K562 (cell line): ENCODE measurements at regions not wholly inside any gene's neighbourhood (a gene's known extent, or its start where the extent isn't known, plus 50 kb on each side); places are given as distances from the start of the nearest gene placed in this dataset.

Experiments
- ATAC-seq: fragments of 200-7000 bp; cut with Tn5 transposase; 3 replicates; pipeline ENCODE4 v1.9.1; 2020; ENCODE audit warnings: moderate library complexity
- BruUV-seq: library from RNA; stranded (reverse); fragments of 400-500 nt; replicated peaks from 2 replicates; lab custom pipeline; 2021; lab: Mats Ljungman, UMichigan
- CTCF ChIA-PET: fragments of 300-600 bp; formaldehyde crosslinking; extraction: SDS; loops from one replicate; lab custom pipeline; 2021; ENCODE audit warnings: low intra/inter-chr PET ratio; lab: Yijun Ruan, JAX
- POLR2A ChIA-PET: fragments of 300-600, 350-650 bp; sonication (Branson Sonifier 250); formaldehyde crosslinking; extraction: SDS; loops from one replicate; lab custom pipeline; 2021; ENCODE audit warnings: antibody characterized with exemption, inconsistent platforms; lab: Yijun Ruan, JAX
- DNase-seq, 4 experiments: peaks; one replicate each; pipeline versions ENCODE4 v3.0.0 to v3.0.0-alpha.2; 2011 to 2018; ENCODE audit warnings: low spot score in 3 of 4, mixed read lengths in 3 of 4; ENCODE audit errors: extremely low read depth in 1 of 4
- FAIRE-seq: peaks from 2 replicates; lab custom pipeline; 2011; peaks lifted over from hg19 to GRCh38; lab: Jason Lieb, UNC
- H2AFZ ChIP-seq: 2 replicates; pipeline ENCODE4 v1.6.0; 2011; ENCODE audit warnings: low read depth, low read length, control low read depth, inconsistent platforms
- H3K27ac ChIP-seq: fragments of 200-600 bp; 3 replicates; pipeline ENCODE4 v1.8.0; 2011; ENCODE audit warnings: low read depth, mild to moderate bottlenecking, control low read depth, inconsistent platforms, low read length, moderate library complexity, mixed read lengths; ENCODE audit errors: extremely low read depth
- H3K27me3 ChIP-seq, 2 experiments: fragments of 300-600 bp in 1 of 2; 2 replicates in 1 of 2; 3 replicates in 1 of 2; pipeline versions ENCODE4 v1.6.0 to v1.8.0; 2011; ENCODE audit warnings: inconsistent platforms in 2 of 2, low read length in 2 of 2, mild to moderate bottlenecking in 1 of 2, mixed read lengths in 1 of 2, moderate library complexity in 1 of 2; ENCODE audit not compliant: control insufficient read depth in 2 of 2, insufficient read depth in 2 of 2
- H3K36me3 ChIP-seq: fragments of 300-600 bp; 3 replicates; pipeline ENCODE4 v1.8.0; 2011; ENCODE audit warnings: mild to moderate bottlenecking, low read length, inconsistent platforms; ENCODE audit not compliant: control insufficient read depth, insufficient read depth
- H3K4me1 ChIP-seq, 2 experiments: fragments of 200-600 bp in 1 of 2; replicated peaks in 1 of 2; 2 replicates in 1 of 2; 3 replicates in 1 of 2; pipeline versions ENCODE4 v1.5.1 to v1.8.0; 2011; ENCODE audit warnings: inconsistent platforms in 2 of 2, low read length in 2 of 2, mild to moderate bottlenecking in 1 of 2, mixed read lengths in 1 of 2, moderate library complexity in 1 of 2; ENCODE audit not compliant: control insufficient read depth in 2 of 2, insufficient read depth in 2 of 2
- H3K4me2 ChIP-seq: 2 replicates; pipeline ENCODE4 v1.6.1; 2011; ENCODE audit warnings: low read length, control low read depth, inconsistent platforms, mixed read lengths; ENCODE audit not compliant: insufficient read depth
- H3K4me3 ChIP-seq: fragments of 200-600 bp; sonication (generic), shearing (Covaris generic); 2 replicates; pipeline ENCODE4 v1.5.1; 2016; ENCODE audit warnings: control low read depth, inconsistent platforms
- H3K79me2 ChIP-seq: fragments of 200-600 bp; 3 replicates; pipeline ENCODE4 v1.8.0; 2011; ENCODE audit warnings: low read length, inconsistent platforms; ENCODE audit not compliant: control insufficient read depth, insufficient read depth
- H3K9ac ChIP-seq, 2 experiments: 2 replicates each; pipeline versions ENCODE4 v1.6.0 to v1.6.1; 2011; ENCODE audit warnings: low read depth in 2 of 2, low read length in 2 of 2, control low read depth in 1 of 2, inconsistent platforms in 1 of 2, mild to moderate bottlenecking in 1 of 2, mixed read lengths in 1 of 2; ENCODE audit not compliant: insufficient read depth in 1 of 2
- H3K9me1 ChIP-seq: one replicate; pipeline ENCODE4 v1.6.0; 2011; ENCODE audit warnings: inconsistent platforms, mild to moderate bottlenecking, low read length, moderate library complexity; ENCODE audit not compliant: control insufficient read depth, insufficient read depth
- H3K9me3 ChIP-seq: replicated peaks from 2 replicates; pipeline ENCODE4 v1.5.1; 2011; ENCODE audit warnings: low read depth, low read length, inconsistent platforms; ENCODE audit not compliant: control insufficient read depth, insufficient read depth
- H4K20me1 ChIP-seq: replicated peaks from 2 replicates; pipeline ENCODE4 v1.6.1; 2011; ENCODE audit warnings: low read length, inconsistent platforms, mixed read lengths; ENCODE audit not compliant: control insufficient read depth, insufficient read depth
- MTF1 ChIP-seq: fragments of 250-450 bp; sonication (Bioruptor Pico); IDR thresholded peaks from 2 replicates; pipeline ENCODE4 v1.9.0; 2021; ENCODE audit warnings: moderate library complexity, mild to moderate bottlenecking, inconsistent platforms, borderline replicate concordance
- NR1H2 ChIP-seq: sonication (generic); formaldehyde crosslinking; IDR thresholded peaks from 2 replicates; pipeline ENCODE4 v1.4.0; 2020; ENCODE audit warnings: mild to moderate bottlenecking, missing genetic modification reagents
- POLR2AphosphoS2 ChIP-seq: IDR thresholded peaks from 2 replicates; pipeline ENCODE4 v1.6.1; 2012; ENCODE audit warnings: low read length, improper control_type of control experiment
- POLR2AphosphoS5 ChIP-seq: IDR thresholded peaks from 2 replicates; pipeline ENCODE4 v1.6.1; 2011; ENCODE audit warnings: mild to moderate bottlenecking, low read depth, low read length, moderate library complexity; ENCODE audit not compliant: control insufficient read depth, insufficient read depth
- SMARCA4 ChIP-seq: fragments of 450-650 bp; IDR thresholded peaks from 2 replicates; pipeline ENCODE4 v1.6.1; 2016
- SRSF9 ChIP-seq: fragments of 200-400 bp; formaldehyde crosslinking; IDR thresholded peaks from 2 replicates; pipeline ENCODE4 v1.6.1; 2017; ENCODE audit warnings: low read depth, low read length, borderline replicate concordance
- TEAD2 ChIP-seq: fragments of 450-650 bp; IDR thresholded peaks from 2 replicates; pipeline ENCODE4 v1.6.1; 2016; ENCODE audit warnings: missing genetic modification characterization, control low read depth, missing compliant biosample characterization
- WGBS: fragments of 100-300 bp; shearing (Covaris generic); methylation state at CpG from one replicate; pipeline ENCODE4 v1.1.6; 2016; ENCODE audit warnings: low coverage, mixed read lengths; ENCODE audit not compliant: insufficient coverage; ENCODE audit errors: missing lambda C conversion rate; 5-methylcytosine and 5-hydroxymethylcytosine counted together
- in situ Hi-C: fragments of 300-500 bp; cut with MboI; formaldehyde crosslinking; loops from 4 replicates; pipeline ENCODE4 v1.15.0; 2018; ENCODE audit warnings: inconsistent platforms, mixed read lengths
- intact Hi-C: fragments of 100-400 bp; cut with micrococcal nuclease; formaldehyde crosslinking; loops from 2 replicates; pipeline ENCODE4 v1.14.2; 2022
- TF ChIP-seq, protein P1 (sequence below): fragments of 250-450 bp; sonication (Bioruptor Pico); IDR thresholded peaks from 2 replicates; pipeline ENCODE4 v1.4.0; 2020

DNA sequence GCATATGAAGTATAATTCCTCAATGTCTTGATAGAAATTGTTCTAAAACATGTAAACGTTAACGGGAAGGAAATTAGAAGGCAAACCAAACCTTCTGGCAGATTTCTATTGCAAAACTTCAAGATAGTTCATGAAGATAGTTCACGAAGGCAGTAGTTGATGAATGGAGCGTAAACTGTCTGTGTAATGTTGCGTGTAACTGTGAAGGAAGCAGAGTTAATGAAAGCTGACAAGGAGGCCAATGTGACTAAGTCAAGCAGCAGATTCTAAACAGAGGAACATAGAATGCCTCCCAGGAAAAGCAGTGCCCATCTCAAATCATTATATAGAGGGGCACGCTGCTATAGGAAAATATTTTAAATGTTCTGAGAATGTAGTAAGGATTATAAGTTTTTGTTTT, 659.7 kb upstream of the IGFBP3 start:
- H3K9me1 ChIP-seq: no peaks in the 10 kb centered on the region
- CTCF ChIA-PET: no interaction called here
- ATAC-seq (no peak), DNase-seq (no peak)
- H3K9me3 ChIP-seq: 0 out of 2 replicates have a peak, but pooled peaks cover 2% of the 10 kb centered on the region
- H3K4me3 ChIP-seq: no peak overlapping the region
- no peaks in the 10 kb centered on the region for H3K79me2 ChIP-seq
- intact Hi-C loops: no loop called here
- no peak overlapping the region for H2AFZ ChIP-seq
- POLR2A ChIA-PET: no interaction called here
- H3K4me1 ChIP-seq: no peaks in the 10 kb centered on the region
- BruUV-seq: no TSS peak
- no peak overlapping the region for H3K27ac ChIP-seq
- no peak overlapping the region for H3K9ac ChIP-seq
- no peak for TF ChIP-seq POLR2AphosphoS5
- TF ChIP-seq SMARCA4: no peak
- no peak for TF ChIP-seq NR1H2 (CRISPR knock-in tag)
- TF ChIP-seq TEAD2 (tag): no peak
- TF ChIP-seq, protein P1, sequence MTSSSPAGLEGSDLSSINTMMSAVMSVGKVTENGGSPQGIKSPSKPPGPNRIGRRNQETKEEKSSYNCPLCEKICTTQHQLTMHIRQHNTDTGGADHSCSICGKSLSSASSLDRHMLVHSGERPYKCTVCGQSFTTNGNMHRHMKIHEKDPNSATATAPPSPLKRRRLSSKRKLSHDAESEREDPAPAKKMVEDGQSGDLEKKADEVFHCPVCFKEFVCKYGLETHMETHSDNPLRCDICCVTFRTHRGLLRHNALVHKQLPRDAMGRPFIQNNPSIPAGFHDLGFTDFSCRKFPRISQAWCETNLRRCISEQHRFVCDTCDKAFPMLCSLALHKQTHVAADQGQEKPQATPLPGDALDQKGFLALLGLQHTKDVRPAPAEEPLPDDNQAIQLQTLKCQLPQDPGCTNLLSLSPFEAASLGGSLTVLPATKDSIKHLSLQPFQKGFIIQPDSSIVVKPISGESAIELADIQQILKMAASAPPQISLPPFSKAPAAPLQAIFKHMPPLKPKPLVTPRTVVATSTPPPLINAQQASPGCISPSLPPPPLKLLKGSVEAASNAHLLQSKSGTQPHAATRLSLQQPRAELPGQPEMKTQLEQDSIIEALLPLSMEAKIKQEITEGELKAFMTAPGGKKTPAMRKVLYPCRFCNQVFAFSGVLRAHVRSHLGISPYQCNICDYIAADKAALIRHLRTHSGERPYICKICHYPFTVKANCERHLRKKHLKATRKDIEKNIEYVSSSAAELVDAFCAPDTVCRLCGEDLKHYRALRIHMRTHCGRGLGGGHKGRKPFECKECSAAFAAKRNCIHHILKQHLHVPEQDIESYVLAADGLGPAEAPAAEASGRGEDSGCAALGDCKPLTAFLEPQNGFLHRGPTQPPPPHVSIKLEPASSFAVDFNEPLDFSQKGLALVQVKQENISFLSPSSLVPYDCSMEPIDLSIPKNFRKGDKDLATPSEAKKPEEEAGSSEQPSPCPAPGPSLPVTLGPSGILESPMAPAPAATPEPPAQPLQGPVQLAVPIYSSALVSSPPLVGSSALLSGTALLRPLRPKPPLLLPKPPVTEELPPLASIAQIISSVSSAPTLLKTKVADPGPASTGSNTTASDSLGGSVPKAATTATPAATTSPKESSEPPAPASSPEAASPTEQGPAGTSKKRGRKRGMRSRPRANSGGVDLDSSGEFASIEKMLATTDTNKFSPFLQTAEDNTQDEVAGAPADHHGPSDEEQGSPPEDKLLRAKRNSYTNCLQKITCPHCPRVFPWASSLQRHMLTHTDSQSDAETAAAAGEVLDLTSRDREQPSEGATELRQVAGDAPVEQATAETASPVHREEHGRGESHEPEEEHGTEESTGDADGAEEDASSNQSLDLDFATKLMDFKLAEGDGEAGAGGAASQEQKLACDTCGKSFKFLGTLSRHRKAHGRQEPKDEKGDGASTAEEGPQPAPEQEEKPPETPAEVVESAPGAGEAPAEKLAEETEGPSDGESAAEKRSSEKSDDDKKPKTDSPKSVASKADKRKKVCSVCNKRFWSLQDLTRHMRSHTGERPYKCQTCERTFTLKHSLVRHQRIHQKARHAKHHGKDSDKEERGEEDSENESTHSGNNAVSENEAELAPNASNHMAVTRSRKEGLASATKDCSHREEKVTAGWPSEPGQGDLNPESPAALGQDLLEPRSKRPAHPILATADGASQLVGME: no peak
- no peak for TF ChIP-seq MTF1 (CRISPR knock-in tag)
- TF ChIP-seq SRSF9: no peak
- no peak for TF ChIP-seq POLR2AphosphoS2
- TF ChIP-seq, all 486 proteins: peak for 0
- 0% methylated on average over 6 of the region's 6 CpGs for WGBS
- H4K20me1 ChIP-seq: no peaks in the 10 kb centered on the region
- in situ Hi-C loops: no loop called here
- FAIRE-seq: no peak
- H3K36me3 ChIP-seq: no peaks in the 10 kb centered on the region
- H3K27me3 ChIP-seq: no peaks in the 10 kb centered on the region
- no peak overlapping the region for H3K4me2 ChIP-seq
